ENCODE measurements at regions not wholly inside any gene's neighbourhood (a gene's known extent, or its start where the extent isn't known, plus 50 kb on each side); places are given as distances from the start of the nearest gene placed in this dataset.
"Not testable (repeated sequence)": the region's sequence is repeated elsewhere in the genome, so short reads cannot be mapped to it uniquely, and the experiment has no call there.

DNA sequence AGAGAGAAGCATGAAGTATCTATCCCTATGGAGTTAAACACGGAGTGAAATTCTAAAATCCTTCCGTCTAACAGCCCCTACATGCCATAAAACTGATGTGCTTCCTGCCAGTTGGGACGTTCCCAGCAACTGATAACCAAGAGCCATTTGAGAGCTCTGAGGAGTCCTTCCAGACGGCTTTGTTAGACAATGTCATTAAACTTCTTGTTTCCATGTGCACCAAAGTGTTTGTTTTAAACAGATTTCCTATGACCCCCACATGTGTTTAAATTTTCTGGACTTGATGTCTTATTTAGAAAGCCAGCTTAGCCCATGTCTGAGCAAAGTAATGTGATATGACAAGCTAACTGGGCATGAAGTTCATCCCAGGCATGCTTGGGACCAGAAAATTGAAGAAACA, 57.2 kb upstream of the LPAR1 start:
- no peak overlapping the region for H3K4me3 ChIP-seq (ENCODE audit: low read length in 2 of 2)
- H3K9me3 ChIP-seq (ENCODE audit: control insufficient read depth in 2 of 2, low read length in 2 of 2) = no peaks in the 10 kb centered on the region
- H3K4me1 ChIP-seq (ENCODE audit: control insufficient read depth in 2 of 2, insufficient read depth in 2 of 2, low read length in 2 of 2) = peaks cover 3 to 9% of the 10 kb centered on the region in 2 donors
- no peaks in the 10 kb centered on the region for H3K36me3 ChIP-seq (ENCODE audit: control insufficient read depth in 2 of 2, insufficient read depth in 2 of 2, low read length in 2 of 2)
- no peak overlapping the region for H3K9ac ChIP-seq (ENCODE audit: low read depth in 1 of 2, low read length in 2 of 2)
- H3K27ac ChIP-seq (ENCODE audit: low read depth in 2 of 2, low read length in 2 of 2) = peak overlapping the region in 1 of 2 donors; percentile 5
- no peaks in the 10 kb centered on the region for H3K27me3 ChIP-seq (ENCODE audit: control insufficient read depth in 2 of 2, insufficient read depth in 2 of 2, low read length in 2 of 2)

DNA sequence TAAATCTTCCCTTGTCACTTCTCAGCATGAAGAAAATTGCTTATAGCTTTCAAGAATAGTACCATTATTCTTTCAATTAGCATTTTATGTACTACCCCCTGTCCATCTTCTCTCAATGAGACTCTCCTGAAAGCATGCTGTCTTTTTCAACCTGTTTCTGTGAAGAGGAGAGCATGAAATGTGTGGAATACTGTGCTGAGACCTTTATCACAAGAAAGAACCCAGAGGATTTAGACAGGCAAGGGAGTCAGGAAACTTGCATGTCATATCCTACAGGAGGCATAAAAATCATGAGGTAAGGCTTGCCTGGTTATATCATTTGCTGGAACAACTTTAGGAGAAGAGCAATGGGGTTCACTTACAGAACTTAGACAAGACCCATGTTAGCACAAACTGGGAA, 56.7 kb upstream of the LPAR1 start:
- Histone ChIP-seq H3K36me3 (ENCODE audit: control insufficient read depth in 2 of 2, insufficient read depth in 2 of 2, low read length in 2 of 2) (no peaks in the 10 kb centered on the region), H3K9me3 (ENCODE audit: control insufficient read depth in 2 of 2, low read length in 2 of 2) (no peaks in the 10 kb centered on the region), H3K4me1 (ENCODE audit: control insufficient read depth in 2 of 2, insufficient read depth in 2 of 2, low read length in 2 of 2) (peaks cover 3 to 9% of the 10 kb centered on the region in 2 donors), H3K27ac (ENCODE audit: low read depth in 2 of 2, low read length in 2 of 2) (peak overlapping the region; percentile 5 to 38), H3K4me3 (ENCODE audit: low read length in 2 of 2) (no peak overlapping the region), H3K9ac (ENCODE audit: low read depth in 1 of 2, low read length in 2 of 2) (no peak overlapping the region), H3K27me3 (ENCODE audit: control insufficient read depth in 2 of 2, insufficient read depth in 2 of 2, low read length in 2 of 2) (no peaks in the 10 kb centered on the region)

DNA sequence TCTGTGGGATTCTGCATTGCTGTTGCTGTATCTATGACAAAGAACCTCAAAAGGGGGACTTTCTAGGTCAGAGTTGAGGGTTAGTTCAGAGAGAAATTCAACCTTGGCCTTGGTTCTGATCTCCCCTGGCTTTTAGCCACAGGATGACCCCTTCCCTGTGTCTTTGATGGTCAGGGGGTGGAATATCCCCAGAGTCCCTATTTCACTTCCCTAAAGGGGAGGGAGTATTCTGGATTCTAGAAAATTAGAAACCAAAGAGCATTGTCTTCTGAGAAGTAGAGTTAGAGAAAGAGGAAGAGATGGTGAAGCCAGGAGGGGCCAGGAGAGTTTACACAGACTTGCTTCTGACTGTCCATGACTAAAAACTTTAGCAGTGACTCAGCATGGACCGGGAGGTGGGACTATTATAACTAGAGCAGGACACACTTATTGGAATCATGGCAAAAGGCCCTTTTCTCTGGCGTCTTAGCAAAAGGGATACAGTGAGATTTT, 56.2 kb upstream of the LPAR1 start:
- no peaks in the 10 kb centered on the region for H3K27me3 ChIP-seq (ENCODE audit: control insufficient read depth in 2 of 2, insufficient read depth in 2 of 2, low read length in 2 of 2)
- H3K36me3 ChIP-seq (ENCODE audit: control insufficient read depth in 2 of 2, insufficient read depth in 2 of 2, low read length in 2 of 2) = no peaks in the 10 kb centered on the region
- peak overlapping the region; percentile 2 to 38 for H3K27ac ChIP-seq (ENCODE audit: low read depth in 2 of 2, low read length in 2 of 2)
- H3K4me1 ChIP-seq (ENCODE audit: control insufficient read depth in 2 of 2, insufficient read depth in 2 of 2, low read length in 2 of 2) = peaks cover 3 to 8% of the 10 kb centered on the region in 2 donors
- no peak overlapping the region for H3K4me3 ChIP-seq (ENCODE audit: low read length in 2 of 2)
- H3K9ac ChIP-seq (ENCODE audit: low read depth in 1 of 2, low read length in 2 of 2) = no peak overlapping the region
- H3K9me3 ChIP-seq (ENCODE audit: control insufficient read depth in 2 of 2, low read length in 2 of 2) = no peaks in the 10 kb centered on the region

DNA sequence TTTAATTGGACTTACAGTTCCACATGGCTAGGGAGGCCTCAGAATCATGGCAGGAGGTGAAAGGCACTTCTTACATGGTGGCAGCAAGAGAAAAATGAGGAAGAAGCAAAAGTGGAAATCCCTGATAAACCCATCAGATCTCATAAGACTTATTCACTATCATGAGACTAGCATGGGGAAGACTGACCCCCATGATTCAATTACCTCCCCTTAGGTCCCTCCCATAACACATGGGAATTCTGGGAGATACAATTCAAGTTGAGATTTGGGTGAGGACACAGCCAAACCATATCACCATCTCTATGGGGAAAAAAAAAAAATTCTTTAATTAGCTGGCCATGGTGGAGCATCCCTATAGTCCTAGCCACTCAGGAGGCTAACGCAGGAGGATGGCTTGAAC, 53.9 kb upstream of the LPAR1 start:
- not testable (repeated sequence) for H3K4me3 ChIP-seq (ENCODE audit: low read length in 2 of 2); H3K9me3 ChIP-seq (ENCODE audit: control insufficient read depth in 2 of 2, low read length in 2 of 2); H3K27ac ChIP-seq (ENCODE audit: low read depth in 2 of 2, low read length in 2 of 2); H3K9ac ChIP-seq (ENCODE audit: low read depth in 1 of 2, low read length in 2 of 2); H3K27me3 ChIP-seq (ENCODE audit: control insufficient read depth in 2 of 2, insufficient read depth in 2 of 2, low read length in 2 of 2); H3K36me3 ChIP-seq (ENCODE audit: control insufficient read depth in 2 of 2, insufficient read depth in 2 of 2, low read length in 2 of 2); H3K4me1 ChIP-seq (ENCODE audit: control insufficient read depth in 2 of 2, insufficient read depth in 2 of 2, low read length in 2 of 2)

All from mucosa of rectum (tissue), 2 donors.